HG03354 (cell line): ENCODE measurements at regions not wholly inside any gene's neighbourhood (a gene's known extent, or its start where the extent isn't known, plus 50 kb on each side); places are given as distances from the start of the nearest gene placed in this dataset.

ENCODE experiments used
- ATAC-seq: cut with Tn5 transposase; IDR thresholded peaks from one replicate; pipeline ENCODE4 v1.9.1; 2021; ENCODE audit warnings: mild to moderate bottlenecking; ENCODE audit not compliant: unreplicated experiment, poor library complexity, severe bottlenecking

DNA sequence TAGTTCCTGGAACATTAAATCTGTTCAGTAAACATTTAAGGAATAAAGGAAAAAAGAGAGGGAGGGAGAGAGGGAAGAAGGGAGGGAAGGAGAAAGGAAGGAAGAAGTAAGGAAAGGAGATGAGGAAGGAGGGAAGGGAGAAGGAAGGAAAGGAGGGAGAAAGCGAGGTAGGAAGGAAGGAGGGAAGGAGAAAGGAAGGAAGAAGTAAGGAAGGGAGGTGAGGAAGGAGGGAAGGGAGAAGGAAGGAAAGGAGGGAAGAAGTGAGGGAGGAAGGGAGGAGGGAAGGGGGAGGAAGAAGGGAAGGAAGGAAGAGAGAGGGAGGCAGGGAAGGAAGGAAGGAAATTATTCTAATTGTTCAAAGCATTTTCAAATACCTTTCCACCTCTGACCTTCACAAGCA lies 77.2 kb upstream of the JUN start:
- ATAC-seq: no peak

DNA sequence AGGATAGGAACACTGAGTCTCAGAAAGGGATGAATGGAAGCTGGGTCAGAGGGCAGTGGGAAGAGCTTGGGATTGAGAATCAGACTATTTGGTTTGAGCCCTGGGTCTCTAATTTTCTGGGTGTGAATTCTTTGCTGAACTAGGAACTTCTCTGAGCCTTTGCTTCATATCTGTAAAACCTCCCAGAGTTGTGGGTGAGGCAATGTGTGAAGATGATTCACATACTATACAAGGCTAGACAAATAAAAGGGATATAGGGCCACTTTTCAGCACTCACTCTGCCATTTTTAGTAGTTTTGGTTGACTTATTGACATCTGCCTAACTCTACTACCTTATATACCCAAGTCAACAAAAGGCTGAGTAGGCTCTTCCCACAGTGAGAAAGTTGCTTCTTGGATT lies 77.7 kb upstream of the JUN start:
- ATAC-seq: no peak

DNA sequence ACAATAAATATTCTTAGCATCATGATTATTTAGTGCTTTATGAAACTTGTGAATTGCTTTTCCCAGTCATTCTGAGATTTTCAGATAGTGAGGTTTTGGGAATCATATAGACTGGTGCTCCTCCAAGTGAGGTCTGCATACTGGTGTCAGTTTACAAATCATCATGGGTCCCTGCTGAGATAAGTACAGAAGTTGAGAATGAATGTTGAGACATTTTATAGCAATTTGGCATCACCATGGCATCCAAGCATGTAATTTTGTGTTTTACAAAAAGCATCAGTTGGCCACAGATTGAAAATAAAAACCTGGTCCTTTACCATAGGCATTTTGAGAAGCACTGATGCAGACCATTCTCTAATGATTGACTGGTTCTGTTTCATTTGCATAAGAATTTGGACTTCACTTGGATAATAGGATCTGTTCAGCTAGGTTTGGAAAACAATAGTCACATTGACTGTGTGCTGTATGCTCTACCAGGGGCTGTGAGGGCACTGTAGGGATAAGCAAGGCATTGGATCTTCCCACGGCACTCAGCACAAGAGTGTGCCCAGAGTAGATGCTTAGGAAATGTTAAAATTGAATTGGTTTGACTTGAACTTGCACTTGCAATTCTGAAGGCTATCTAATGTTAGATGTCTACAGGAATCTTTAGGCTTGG lies 79.0 kb upstream of the JUN start:
- ATAC-seq: no peak

DNA sequence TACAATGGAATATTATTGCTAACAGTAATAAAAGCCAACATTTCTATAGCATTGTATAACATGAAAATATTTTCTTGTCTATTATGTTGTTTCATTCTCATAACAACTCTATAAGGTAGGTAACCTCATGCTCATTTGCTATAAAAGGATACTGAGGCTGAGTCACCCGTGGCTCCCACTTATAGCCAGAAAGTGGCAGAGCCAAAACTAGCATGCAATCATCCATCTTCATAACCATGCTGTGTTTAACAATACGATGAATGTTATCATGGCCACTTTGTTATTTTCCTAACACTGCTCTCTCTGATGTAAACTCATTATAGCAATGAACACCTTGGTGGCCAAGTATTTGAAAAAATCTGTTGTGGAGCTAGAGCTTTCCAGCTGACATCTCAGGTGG lies 80.8 kb upstream of the JUN start:
- no peak for ATAC-seq

DNA sequence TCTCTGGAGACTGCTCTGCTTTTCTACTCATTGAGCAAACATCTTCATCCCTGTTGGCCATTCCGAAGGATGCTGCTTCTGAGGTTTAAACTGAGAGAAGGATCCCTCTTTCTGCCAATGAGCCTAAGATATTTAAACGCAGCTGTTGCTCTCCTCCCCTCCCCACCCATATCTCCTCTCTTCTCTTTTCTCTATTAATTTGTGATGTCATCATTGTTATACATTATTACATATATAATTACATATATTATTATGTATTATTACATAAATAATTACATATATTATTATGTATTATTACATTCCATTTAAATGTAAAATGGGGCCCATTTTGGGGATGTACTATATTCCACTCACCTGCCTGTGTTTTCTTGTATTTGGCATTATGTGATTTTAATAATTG lies 82.7 kb upstream of the JUN start:
- no peak for ATAC-seq

DNA sequence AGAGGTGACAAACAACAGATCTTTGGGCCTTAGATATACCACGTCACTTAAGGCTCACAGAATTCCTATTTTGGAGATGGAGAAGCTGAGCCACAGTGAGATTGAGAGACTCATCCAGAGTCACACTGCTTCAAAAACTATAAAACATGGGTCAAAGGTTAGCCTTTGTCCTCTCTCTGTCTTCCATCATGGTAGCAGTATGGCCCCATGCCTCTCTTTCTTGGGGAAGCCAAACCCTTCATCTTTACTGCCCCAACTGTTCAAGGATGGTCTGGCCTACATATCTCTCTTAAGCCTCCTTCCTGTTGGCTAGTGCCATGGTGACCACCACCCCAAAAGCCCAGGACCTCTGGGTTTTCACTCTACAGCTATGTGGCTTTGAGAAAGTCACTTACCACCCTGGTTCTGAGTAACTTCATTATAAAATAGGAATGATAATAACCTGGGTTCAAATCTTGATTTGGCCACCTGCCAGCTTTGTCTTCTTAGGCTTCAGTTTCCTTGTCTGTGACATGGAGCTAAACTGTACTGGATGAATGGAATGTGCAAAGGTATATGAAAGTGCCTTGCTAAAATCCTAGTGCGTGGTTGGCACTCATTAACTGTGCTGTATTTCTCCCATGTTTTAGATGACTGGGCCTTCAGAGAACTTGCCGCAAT lies 85.9 kb upstream of the JUN start:
- no peak for ATAC-seq

DNA sequence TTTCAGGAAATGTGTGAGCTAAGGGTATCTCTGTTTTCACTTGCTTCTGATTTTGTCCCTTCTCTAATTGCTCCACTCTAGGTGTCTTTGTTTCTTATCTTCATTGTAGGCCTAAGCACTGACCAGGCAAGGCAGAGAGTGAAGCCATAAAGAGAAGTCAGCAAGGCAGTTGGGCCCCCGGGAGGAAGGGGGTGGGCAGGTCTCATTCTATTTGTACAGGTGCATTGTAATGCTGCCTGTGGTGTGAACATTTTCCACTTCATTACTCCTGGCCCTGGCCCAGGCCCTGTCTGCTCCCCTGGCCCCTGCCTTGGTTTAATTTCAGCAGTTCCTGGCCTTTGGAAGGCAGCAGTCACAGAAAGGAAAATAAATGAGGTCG lies 86.4 kb upstream of the JUN start:
- no peak for ATAC-seq

DNA sequence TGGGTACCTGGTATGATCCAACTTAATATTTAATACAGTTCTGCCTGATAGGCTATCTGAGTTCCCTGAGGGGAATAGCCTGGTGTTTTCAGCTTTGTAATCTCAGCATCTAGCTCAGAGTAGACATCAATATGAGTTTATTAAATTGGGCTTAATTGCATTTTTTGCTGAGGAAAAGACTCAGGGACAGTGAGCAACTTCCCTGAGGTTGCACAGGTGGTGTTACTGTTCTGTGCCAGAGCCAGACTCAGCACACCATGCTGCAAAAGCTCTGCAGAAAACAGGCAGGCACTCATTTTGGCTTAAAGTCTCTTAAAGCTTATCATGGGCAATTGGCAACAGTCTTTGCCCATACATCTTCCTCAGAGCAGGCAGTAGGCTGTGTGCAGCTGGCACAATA lies 90.5 kb upstream of the JUN start:
- no peak for ATAC-seq

DNA sequence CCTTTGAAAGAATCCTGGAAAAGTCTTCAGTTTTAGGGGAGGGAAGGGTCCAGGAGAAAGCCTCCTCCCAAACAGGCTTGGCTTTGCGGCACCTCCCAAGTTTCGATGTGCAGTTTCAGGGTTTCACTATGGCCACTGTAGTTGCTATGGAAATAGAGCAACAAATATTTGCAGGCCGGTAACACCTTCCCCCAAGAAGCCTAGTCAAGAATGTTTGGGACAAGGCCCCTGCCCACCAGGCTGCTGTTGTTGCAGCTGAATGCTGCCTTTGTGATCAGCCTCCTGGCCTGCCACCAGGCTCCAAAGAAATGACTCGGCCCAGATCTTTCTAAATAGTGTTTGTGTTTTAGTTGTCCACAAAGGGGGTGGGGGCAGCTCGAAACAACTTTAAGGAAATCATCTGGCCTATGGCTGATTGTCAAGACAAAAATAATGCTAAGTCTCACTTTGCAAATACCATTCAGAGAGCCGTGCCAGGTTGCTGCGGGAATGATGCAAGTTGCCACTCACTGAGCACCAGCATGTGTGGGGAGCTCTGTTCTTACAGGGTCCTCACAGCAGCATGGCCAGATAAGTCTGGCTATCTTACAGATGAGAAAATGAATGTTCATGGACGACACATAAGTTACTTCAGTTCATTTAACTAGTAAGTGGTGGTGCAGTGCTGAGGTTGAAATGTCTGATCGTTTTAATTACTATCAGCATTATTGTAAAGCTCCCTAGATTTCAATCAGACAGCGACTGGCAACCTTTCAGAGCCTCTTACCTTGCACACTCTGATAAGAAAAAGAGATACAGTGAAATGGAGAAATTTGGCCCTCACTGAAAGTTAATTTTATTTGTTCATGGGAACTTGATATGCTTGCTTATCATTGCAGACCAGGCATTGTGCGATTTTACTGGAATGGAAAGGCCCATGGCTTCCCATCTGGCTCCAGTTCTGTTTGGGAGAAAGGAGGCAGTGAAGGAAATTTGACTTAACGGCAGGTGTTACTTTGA lies 91.2 kb upstream of the JUN start:
- no peak for ATAC-seq

DNA sequence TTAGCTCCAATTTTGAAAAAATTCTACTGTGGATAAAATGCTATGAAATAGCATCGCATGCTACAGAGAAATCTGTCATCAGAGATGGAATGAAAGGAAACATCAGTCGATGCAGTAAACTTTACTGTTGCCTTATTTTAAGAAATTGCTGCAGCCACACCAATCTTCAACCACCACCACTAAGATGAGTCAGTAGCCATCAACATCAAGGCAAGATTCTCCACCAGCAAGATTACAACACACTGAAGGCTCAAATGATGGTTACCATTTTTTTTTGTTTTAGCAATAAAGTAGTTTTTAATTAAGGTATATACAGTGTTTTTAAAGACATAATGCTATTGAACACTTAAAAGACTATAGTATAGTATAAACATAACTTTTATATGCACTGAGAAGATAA lies 95.6 kb upstream of the JUN start:
- ATAC-seq: no peak

DNA sequence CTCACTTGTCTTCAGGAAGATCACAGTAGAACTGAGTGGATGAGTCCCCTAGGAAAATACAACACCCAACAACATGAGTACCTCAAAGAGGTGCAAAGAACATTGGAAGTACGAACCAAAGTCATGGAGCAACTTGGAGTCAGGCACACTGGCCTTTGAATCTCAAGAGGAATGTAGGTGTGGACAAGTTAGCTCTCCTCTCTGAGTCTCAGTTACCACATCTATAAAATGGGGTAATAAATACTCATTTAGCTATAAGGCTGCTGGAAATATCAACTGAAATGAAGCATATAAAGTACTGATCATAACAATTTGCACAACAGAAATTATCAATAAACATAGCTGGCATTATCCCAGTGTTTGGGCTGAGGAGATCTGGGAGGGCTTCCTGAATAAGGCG lies 96.7 kb upstream of the JUN start:
- no peak for ATAC-seq

DNA sequence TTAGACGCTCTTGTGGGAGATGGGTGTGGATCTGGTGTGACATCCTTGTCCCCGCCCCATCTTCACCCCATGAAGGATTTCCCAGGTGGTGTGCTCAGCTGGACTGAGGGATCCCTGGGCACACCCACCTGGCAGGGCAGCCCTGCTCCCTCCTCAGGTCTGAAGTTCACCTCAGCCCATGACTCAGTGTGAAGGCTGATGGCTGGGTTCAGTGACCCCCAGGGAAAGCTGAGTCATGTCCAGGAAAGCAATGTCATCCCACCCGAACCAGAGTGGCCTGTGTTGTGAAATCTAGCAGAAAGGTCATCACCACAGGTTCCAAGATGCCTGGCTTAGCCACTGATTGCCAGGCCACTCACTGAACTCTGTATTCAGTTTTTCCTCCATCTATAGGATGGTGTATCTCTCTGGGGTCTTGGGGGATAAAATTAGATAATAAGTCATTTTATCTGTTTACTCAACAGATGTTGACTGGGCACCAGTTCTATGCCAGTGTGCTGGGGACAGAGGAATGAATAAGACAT lies 97.7 kb upstream of the JUN start:
- no peak for ATAC-seq

DNA sequence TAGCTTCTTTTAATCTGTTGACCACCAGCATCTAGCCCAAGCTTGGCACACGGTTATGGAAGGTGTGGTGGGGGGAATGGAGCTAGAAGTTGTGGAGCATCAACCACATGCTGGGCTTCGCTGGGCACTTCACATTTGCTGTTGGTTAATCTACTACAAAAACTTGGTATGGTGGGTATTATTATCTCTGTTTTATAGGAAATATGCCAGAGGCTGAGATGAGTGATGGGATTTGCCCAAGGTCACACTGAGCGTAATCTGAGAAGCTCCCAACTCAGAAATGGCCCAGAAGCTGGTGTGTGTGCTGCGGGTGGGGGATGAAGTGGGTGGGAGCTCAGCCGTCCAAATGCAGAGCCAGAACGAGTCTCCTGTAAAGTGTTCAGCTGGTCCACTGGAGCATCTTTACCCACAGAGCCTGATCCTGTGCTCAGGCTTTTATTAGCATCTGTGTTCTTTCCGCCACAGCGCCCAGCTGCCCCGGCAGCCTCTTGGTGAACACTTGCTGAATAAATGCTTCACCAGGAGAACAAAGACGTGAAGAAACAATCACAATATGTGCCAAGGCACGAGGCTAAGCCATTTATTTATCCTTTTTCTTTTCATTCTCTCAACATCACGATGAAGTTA lies 98.6 kb upstream of the JUN start:
- ATAC-seq: no peak

DNA sequence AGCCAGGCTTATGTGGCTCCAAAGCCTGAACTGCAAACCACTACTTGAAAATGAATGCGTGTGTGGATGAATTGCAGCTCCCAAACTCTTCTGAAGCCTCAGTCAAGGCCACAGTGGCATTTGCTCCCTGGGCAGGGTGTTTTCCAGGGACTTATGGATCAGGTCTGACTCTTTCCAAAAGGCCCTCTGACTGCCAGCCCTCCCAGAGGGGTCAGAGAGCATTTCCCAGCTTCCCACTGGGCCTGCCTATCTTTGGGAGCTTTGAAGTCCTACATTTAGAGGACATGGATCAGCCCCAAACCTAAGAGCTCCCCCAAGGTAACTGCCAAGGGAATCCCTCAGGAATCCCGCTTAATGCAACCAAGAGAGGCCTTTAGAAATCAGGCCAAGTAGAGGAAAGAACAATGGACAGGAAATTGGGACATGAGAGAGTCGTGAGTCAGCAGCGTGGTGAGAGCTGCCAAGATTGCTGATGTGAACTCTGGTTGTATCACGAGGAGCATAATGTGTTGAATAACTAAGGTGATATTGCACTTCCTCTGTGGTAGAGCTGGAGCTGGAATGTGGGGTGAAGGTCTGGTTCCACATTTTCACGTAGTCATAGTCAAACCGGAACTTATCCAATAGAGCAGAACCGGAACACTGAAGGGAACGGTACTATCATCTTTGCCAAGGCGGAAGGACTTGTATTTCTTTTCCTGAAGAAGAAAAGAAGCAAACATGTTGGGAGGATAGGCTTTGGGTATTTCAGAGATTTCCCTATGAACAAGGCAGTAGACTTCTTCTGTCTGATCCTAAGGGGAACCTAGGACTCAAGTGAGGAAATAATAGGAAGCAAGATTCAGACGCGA lies 99.4 kb upstream of the JUN start:
- ATAC-seq: no peak

DNA sequence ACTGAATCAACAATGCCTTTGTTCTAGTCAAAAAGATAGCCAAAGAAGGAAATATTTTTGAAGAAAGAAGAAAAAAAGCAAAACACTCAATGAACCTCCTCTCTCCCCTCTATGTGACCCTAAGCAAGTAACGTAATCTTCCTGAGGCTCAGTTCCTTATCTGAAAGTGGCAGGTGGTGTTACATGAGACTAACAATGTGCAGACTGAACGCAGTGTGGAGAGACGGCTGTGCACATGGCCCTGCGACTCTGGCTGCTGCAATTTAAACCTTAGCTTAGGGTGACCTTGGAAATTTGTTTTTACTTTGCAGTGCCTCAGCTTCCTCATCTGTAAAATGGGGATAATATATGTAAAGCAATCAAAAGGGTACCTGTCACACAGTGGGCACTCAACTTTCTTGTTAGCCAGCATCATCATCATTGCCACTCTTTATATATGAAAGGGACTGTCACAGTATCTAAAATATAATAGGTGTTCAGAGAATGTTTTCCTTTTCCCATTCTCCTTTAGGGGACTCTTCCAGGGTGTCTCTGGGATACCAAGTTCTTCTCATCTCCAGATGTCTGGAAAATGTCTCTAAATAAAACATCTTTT lies 100.1 kb upstream of the JUN start:
- ATAC-seq: peak; percentile 95

DNA sequence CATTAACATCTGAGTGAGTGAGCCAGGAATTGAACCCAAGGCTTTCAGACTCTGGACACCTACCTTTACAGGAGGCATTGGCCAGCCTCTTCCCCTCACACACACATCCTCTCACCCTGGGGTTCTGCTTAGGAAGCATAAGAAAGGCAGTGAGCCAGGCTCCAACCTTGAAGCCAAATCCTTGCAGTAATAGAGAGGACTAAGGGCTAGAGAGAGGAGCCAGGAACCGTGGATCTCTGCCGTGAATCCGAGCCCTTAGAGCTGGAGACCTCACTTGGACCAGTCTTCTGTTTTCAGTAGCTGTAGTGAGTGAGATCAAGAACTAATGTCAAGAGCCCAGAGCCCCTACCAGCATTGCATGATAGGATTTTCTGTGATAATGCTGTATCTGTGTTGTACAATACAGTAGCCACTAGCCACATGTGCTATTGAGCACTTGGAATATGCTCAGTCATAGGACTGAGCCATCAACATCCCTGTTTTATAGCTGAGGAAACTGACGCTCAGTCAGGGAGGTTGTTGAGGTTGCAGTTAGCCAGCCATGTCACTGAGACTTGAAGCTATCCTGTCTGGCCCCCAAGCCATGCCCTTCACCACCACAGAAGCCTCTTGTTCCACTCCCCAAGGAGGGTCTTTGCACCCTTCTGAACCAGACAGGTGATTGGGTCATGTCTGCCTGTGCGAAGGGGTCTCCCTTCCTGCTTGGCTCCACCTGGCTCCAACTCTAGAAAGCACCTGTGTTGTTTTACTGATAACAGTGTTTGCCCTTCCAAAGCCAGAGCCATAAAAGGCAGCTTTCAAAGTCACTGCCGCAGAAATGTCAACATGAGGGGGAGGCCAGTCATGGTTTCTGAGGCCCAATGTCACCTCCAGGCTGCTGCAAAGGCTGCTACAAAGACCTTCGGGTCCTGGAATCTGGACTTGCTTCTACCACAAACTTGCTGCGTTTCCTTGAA lies 101.1 kb upstream of the JUN start:
- no peak for ATAC-seq

DNA sequence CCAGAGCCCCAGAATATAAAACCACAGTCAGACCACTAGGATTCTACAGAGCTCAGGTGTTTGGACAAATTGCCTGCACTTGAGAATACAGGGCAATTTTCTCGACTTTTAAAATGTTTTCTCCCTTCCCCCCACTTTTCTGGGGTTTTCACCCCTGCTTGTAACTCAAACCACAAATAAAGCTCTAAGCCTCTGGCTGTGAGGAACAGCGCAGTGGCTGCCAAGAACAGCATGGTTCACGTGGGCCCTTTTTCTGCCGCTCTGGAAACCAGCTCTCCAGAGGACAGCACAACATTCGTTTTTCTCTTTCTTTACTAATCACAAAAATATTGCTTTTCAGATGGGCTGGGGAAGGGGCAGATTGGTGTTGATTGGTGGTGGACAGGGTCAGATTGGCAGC lies 102.2 kb upstream of the JUN start:
- no peak for ATAC-seq

DNA sequence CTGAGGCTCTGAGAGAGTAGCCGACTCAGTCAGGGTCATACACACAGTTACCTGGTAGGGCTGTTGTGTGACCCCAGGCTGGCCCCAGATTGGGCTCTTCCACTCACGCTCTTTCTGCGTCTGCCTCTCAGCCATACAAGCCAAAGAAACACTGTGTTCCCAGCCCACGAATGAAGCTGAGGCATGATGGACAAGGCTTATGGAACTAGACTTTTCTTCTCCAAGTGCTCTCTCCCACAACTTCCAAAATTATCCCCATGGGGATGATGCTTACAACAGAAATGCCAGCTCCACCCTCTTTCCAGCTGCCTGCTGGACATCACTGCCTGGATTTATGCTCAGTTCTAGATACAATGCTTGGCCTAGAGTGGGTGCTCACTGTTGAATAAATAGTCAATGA lies 102.8 kb upstream of the JUN start:
- ATAC-seq: no peak
